PC-9 (cell line): ENCODE measurements at regions not wholly inside any gene's neighbourhood (a gene's known extent, or its start where the extent isn't known, plus 50 kb on each side); places are given as distances from the start of the nearest gene placed in this dataset.

ENCODE experiments used
- EZH2 ChIP-seq: fragments of 200-600 bp; sonication (generic); IDR thresholded peaks from 2 replicates; pipeline ENCODE4 v1.8.0; 2017; ENCODE audit warnings: antibody characterized with exemption, low read depth
- TF ChIP-seq, protein P1 (sequence below): fragments of 200-600 bp; sonication (generic); conservative IDR thresholded peaks from 2 replicates; pipeline ENCODE4 v1.6.1; 2017; ENCODE audit warnings: mixed run types, antibody characterized with exemption, mild to moderate bottlenecking, moderate library complexity

DNA sequence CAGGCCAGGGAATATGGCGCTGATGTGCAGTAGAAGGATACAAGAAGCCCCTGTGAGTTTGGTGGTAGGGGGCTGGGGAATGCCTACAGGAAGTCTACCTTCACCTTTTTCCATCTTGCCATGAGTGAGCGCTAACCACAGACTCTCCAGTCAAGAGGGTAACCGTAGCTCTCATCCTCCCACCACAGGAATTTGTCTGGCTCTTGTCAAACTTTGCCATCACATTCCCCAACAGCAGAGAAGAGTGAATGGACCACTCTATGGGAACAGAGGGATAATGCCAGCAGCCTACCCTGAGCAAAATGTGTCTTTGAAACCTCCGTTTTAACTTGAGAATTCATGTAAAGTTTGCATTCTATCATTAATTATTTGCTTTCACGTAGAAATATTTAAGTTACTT is 168.3 kb downstream of the NRP2 start:
- TF ChIP-seq, protein P1, sequence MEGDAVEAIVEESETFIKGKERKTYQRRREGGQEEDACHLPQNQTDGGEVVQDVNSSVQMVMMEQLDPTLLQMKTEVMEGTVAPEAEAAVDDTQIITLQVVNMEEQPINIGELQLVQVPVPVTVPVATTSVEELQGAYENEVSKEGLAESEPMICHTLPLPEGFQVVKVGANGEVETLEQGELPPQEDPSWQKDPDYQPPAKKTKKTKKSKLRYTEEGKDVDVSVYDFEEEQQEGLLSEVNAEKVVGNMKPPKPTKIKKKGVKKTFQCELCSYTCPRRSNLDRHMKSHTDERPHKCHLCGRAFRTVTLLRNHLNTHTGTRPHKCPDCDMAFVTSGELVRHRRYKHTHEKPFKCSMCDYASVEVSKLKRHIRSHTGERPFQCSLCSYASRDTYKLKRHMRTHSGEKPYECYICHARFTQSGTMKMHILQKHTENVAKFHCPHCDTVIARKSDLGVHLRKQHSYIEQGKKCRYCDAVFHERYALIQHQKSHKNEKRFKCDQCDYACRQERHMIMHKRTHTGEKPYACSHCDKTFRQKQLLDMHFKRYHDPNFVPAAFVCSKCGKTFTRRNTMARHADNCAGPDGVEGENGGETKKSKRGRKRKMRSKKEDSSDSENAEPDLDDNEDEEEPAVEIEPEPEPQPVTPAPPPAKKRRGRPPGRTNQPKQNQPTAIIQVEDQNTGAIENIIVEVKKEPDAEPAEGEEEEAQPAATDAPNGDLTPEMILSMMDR: no peak
- no peak for TF ChIP-seq EZH2
